Bone marrow (tissue), 2 donors: ENCODE measurements at regions not wholly inside any gene's neighbourhood (a gene's known extent, or its start where the extent isn't known, plus 50 kb on each side); places are given as distances from the start of the nearest gene placed in this dataset.

Experiments used
- DNase-seq, 2 donors: peaks; one replicate each; lab custom pipeline; 2025; lab: John Stamatoyannopoulos, UW

- no peak for DNase-seq
Observed at GRCh38 chr1:228849011-228849541, 113.8 kb downstream of the RHOU start.

GRCh38 chr1:228850141-228851100 is 115.1 kb downstream of the RHOU start:
- DNase-seq: no peak

- no peak for DNase-seq
Observed at GRCh38 chr1:228851193-228851592, 115.9 kb downstream of the RHOU start.

GRCh38 chr1:228851618-228852017 is 116.3 kb downstream of the RHOU start:
- no peak for DNase-seq

GRCh38 chr1:228852024-228852423 is 116.7 kb downstream of the RHOU start:
- DNase-seq: no peak

GRCh38 chr1:228852511-228853088 is 117.3 kb downstream of the RHOU start:
- no peak for DNase-seq

- DNase-seq: no peak
Observed at GRCh38 chr1:228853191-228853590, 117.9 kb downstream of the RHOU start.

GRCh38 chr1:228853637-228854036 is 118.4 kb downstream of the RHOU start:
- no peak for DNase-seq

GRCh38 chr1:228854907-228855306 is 119.6 kb downstream of the RHOU start:
- DNase-seq: no peak

GRCh38 chr1:228857611-228858010 is 122.3 kb downstream of the RHOU start:
- no peak for DNase-seq

GRCh38 chr1:228860911-228861831 is 125.9 kb downstream of the RHOU start:
- no peak for DNase-seq

GRCh38 chr1:228861832-228862180 is 126.5 kb downstream of the RHOU start:
- no peak for DNase-seq

GRCh38 chr1:228862542-228863505 is 127.5 kb downstream of the RHOU start:
- DNase-seq: no peak

- no peak for DNase-seq
Observed at GRCh38 chr1:228863776-228864175, 128.5 kb downstream of the RHOU start.

- no peak for DNase-seq
Observed at GRCh38 chr1:228865627-228866330, 130.5 kb downstream of the RHOU start.

GRCh38 chr1:228866468-228866867 is 131.2 kb downstream of the RHOU start:
- no peak for DNase-seq

GRCh38 chr1:228867108-228867950 is 132.1 kb downstream of the RHOU start:
- no peak for DNase-seq

- DNase-seq: no peak
Observed at GRCh38 chr1:228867951-228868730, 132.9 kb downstream of the RHOU start.

GRCh38 chr1:228868731-228869024 is 133.4 kb downstream of the RHOU start:
- DNase-seq: no peak
